ENCODE measurements at regions not wholly inside any gene's neighbourhood (a gene's known extent, or its start where the extent isn't known, plus 50 kb on each side); places are given as distances from the start of the nearest gene placed in this dataset.

DNA sequence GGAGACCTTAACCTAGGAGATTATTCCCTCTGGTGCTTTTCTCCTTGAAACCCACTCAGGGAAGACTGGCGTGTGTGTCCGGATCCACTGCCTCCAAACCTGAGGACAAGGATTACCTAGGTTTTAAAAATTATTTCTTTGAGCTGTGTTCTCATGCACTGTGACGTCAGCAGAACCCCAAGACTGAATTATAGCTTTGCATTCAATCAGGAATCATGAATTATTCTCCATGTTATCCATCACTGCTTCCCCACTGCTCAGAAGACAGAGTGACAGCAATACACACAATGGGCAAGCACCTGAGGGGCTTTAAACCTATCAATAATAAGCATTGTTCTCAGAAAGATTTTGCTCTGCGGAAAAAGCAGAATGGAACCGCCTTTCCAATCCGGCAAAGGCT is 253.2 kb upstream of the FOXD3 start:
- TF ChIP-seq CTCF (IDR thresholded peaks at IDR 0.05; ENCODE audit: insufficient read depth, missing control alignments), result no peak
- FAIRE-seq (no peak), DNase-seq (ENCODE audit: insufficient read length, low spot score) (no peak)

DNA sequence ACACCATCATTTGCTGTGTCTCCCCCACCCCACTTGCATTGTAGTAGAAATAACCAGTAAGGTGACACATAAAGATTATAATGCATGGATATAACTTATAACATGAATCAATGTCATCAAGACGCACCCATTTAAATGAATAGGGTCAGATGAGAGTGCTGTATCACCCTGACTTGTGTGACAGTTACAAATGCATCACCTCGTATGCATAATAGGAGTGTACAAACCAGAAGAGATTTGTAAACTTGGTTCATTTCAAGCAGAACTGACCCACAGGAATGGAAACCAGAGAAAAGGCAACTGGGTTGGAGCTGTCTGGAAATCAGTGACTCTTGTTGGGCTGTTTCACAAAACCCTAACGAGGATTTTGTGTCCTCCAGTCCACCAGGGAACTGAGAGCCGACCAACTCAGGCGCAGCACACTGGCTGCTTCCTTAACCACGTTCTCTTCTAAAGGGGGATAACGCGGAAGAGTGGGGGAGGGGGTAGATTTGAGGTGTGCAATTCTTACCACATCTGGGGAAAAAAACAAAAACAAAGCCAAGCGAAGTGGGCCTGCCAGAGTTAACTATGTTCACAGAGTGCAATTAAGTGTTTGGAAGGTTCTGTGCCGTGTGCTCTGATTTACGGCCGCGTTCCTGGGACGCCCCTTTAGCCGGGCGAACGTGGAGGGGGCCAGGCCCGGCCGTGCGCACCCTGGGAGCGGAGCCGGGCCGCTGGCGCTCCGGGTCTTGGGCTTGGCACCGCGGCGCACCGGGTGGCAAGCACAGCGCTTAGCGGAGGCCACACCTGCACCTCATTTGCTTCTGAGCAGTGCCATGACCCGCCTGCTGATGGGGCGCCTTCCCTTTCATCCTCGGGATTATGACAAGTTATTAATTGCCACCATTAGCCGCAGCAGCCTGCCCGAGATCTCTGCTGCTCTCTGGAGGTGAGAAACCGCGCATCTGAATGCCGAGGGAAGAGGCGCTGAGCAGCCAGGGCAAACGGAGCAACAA is 248.8 kb upstream of the FOXD3 start:
- DNase-seq (ENCODE audit: insufficient read length, low spot score), result peak; percentile 72
- peak; percentile 54 for TF ChIP-seq CTCF (IDR thresholded peaks at IDR 0.05; ENCODE audit: insufficient read depth, missing control alignments)
- no peak for FAIRE-seq

GRCh38 chr1:63074321-63074720 is 248.0 kb upstream of the FOXD3 start:
- no peak for TF ChIP-seq CTCF (IDR thresholded peaks at IDR 0.05; ENCODE audit: insufficient read depth, missing control alignments)
- DNase-seq (ENCODE audit: insufficient read length, low spot score), result no peak
- FAIRE-seq, result no peak

- TF ChIP-seq CTCF (IDR thresholded peaks at IDR 0.05; ENCODE audit: insufficient read depth, missing control alignments), result no peak
- FAIRE-seq (no peak), DNase-seq (ENCODE audit: insufficient read length, low spot score) (no peak)
These were observed 239.6 kb upstream of the FOXD3 start for GRCh38 chr1:63082766-63083165.

DNA sequence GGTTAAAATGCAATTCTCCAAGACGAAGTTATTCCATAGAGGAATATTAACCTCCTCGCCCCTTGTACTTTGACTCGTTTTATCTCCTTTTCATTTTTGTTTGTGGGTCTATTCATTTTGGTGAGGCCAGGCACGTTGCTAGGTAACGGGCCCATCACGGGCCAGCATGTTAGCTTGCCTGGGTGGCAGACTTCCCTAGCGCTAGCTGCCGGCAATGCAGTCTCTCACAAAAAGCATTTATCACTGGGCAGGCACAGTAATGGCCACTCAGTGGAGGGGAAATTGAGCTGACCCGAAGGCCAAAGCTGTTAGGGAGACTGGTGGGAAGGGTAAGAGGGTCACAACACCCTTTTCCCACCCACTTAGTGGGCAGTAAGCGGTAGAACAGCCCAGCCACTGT is 234.4 kb upstream of the FOXD3 start:
- no peak for FAIRE-seq
- TF ChIP-seq CTCF (IDR thresholded peaks at IDR 0.05; ENCODE audit: insufficient read depth, missing control alignments), result no peak
- no peak for DNase-seq (ENCODE audit: insufficient read length, low spot score)

DNA sequence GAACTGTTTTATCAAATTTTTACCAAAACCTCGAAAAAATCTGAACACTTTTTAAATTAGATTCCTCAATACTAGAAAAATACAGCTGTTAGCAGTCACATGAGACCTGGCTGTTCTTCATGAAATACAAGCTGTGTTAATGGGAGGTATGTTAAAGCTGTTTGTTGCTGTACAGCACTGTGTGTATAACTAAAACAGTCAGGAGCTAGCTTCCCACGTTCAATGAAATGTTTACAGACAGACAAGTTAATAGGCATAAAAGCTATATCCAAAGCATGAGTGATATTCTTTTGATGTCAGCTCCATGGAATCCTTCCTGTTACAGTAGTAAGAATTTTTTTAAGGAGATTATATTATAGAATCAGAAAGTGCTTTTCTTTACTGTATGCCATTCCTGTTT is 223.2 kb upstream of the FOXD3 start:
- FAIRE-seq (no peak), DNase-seq (ENCODE audit: insufficient read length, low spot score) (no peak)
- no peak for TF ChIP-seq CTCF (IDR thresholded peaks at IDR 0.05; ENCODE audit: insufficient read depth, missing control alignments)

DNA sequence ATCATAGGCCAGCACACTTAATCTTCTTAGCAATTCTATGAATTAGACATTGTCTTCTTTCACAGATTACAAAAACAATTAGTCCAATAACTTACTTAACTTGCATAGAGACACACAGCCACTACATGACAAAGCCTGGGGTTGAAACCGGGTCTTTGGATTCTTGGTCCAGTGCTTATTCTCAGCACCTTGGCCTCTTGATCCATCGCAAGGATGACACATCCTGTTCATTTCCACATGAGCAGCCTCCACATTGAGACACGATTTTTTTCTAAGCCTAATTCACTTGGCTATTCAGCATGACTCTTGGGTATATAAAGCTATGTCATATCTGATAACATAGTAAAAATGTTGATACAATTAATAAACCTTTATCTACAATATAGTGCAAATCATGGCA is 221.0 kb upstream of the FOXD3 start:
- FAIRE-seq, result no peak
- no peak for DNase-seq (ENCODE audit: insufficient read length, low spot score)
- TF ChIP-seq CTCF (IDR thresholded peaks at IDR 0.05; ENCODE audit: insufficient read depth, missing control alignments), result no peak

Measured in D721Med (cell line).